HG03520 (cell line): ENCODE measurements at regions not wholly inside any gene's neighbourhood (a gene's known extent, or its start where the extent isn't known, plus 50 kb on each side); places are given as distances from the start of the nearest gene placed in this dataset.

Experiments
- ATAC-seq: cut with Tn5 transposase; IDR thresholded peaks from one replicate; pipeline ENCODE4 v1.9.1; 2021; ENCODE audit warnings: mild to moderate bottlenecking, moderate library complexity; ENCODE audit not compliant: unreplicated experiment

GRCh38 chr3:10759495-10759894 is 56.5 kb upstream of the SLC6A11 start:
- ATAC-seq = no peak

DNA sequence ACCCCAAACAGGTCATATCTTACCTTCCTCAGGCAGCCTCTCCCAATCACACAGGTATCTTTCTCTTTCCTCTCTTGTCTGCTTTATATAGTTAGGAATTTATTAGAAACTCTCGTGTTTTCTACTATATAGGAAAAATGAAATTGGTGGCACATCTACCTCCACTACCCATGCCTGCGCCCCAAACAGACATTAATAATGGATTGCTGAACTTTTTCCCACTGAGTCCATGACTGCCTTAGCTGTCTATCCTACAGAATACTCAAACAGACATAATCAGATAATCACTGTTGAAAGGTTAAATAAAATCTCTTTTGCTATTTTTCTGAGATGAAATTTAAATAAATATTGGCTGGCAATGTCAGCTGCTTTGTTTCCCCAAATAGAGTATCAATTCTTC is 55.8 kb upstream of the SLC6A11 start:
- ATAC-seq = no peak

DNA sequence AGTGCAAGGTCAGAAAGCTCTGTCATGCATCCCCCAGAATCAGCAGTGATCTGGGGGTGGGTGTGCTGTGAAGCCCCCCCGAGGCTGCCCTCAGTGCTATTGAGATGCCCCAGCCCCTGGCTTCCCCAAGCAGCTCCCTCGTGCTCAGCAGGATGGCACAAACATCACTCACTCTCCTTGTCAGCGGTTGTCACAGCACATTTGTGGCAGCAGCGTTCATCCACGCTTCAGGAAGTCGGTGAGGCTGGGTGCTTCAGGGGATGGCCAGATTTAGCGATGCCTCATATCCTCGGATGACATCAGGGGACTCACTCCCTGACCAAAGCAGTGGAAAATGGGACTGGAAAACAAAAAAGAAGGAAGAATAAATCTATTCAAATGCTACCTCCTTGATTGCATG is 54.4 kb upstream of the SLC6A11 start:
- ATAC-seq = no peak

- no peak for ATAC-seq
These were observed 53.9 kb upstream of the SLC6A11 start for GRCh38 chr3:10762116-10762515.

DNA sequence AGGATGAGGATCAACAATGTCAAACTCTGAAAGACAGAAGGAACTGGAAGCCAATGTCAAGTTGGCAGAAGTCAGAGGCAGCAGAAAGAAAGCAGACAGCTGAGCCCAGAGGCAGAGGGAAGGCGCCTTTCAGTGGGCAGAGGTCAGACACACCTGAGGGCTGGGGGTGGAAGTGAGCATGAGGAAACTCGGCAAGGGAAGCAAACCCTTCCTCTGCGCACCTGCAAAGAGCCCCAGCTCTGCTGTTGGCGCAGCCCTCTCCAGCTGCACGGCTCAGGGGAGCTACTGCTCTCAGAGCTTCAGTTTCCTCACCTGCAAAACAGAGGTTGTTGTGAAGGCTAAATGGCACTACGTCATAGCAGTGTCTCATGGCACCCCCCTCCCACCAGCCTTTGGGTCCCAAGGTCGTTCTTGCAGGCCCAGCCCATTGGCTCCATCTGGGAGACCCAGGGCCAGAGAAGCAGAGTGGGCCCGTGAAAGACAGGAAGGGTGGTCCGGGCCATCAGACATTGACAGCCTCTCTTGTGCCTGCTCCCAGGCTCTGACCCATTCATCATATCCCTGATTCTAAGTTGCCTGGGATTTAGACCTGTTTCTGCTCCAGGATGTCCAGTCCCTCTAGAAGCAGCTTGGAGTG is 53.3 kb upstream of the SLC6A11 start:
- ATAC-seq = no peak

- no peak for ATAC-seq
These were observed 52.8 kb upstream of the SLC6A11 start for GRCh38 chr3:10763248-10763620.

DNA sequence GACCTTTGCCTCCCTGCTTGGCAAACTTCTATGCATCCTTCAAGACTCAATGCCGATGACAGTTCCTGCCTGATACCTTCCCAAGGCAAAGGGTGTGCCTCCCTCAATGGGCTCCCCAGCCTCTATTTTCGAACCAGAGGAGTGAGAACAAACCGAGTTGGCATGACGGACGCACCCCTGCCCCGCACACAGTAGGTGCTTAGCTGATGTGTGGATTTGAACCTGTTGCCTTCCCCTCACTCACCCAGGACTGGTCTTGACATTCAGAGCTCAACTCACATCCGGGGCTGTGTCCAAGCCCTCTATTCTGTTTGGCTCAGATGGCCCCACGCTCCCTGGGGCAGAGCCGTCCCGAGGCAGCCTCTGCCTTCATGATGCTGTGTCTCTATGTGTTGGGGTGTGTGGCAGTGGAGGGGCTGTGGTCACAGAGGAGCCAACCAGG is 52.2 kb upstream of the SLC6A11 start:
- no peak for ATAC-seq

GRCh38 chr3:10764259-10765051 is 51.6 kb upstream of the SLC6A11 start:
- ATAC-seq = no peak

DNA sequence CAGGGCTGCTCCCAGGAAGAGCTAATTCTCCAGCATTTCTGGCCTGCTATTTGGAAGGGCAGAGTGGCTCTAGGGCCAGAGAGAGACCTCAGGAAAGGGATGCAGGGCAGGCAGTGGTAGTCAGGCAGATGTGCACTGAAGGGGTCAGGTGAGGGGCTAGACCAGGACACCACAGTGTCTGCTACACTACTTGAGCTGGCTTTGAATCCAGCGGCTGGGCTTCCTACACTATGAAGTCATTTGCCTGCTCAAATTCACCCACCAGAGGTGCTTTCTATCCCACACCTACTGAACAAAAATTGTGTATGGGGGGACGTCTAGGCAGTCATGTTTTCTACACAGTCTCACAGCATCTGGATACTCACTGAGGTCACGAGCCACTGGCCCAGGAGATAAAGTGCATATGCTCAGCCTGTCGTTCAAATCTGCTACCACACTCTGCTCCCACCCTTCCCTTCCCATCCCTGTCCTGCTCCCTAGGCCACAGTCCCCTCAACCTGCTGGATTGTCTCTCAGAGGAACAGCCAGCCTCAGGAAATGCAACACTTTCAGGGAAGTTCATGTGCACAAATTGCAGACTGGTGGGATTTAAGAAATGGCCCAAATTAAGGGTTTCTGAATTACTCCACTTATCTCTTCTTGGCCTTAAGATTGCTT is 49.9 kb upstream of the SLC6A11 start:
- no peak for ATAC-seq
